ENCODE measurements at regions not wholly inside any gene's neighbourhood (a gene's known extent, or its start where the extent isn't known, plus 50 kb on each side); places are given as distances from the start of the nearest gene placed in this dataset.

GRCh38 chr1:189866606-189867005, 611.1 kb downstream of the BRINP3 start:
- TF ChIP-seq, protein P1, sequence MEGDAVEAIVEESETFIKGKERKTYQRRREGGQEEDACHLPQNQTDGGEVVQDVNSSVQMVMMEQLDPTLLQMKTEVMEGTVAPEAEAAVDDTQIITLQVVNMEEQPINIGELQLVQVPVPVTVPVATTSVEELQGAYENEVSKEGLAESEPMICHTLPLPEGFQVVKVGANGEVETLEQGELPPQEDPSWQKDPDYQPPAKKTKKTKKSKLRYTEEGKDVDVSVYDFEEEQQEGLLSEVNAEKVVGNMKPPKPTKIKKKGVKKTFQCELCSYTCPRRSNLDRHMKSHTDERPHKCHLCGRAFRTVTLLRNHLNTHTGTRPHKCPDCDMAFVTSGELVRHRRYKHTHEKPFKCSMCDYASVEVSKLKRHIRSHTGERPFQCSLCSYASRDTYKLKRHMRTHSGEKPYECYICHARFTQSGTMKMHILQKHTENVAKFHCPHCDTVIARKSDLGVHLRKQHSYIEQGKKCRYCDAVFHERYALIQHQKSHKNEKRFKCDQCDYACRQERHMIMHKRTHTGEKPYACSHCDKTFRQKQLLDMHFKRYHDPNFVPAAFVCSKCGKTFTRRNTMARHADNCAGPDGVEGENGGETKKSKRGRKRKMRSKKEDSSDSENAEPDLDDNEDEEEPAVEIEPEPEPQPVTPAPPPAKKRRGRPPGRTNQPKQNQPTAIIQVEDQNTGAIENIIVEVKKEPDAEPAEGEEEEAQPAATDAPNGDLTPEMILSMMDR (IDR thresholded peaks at IDR 0.05): no peak
- TF ChIP-seq POLR2AphosphoS5 (IDR thresholded peaks at IDR 0.05) (no peak), POLR2A (IDR thresholded peaks at IDR 0.05) (no peak), EP300 (IDR thresholded peaks at IDR 0.05) (no peak)

Data from sigmoid colon (tissue), 4 donors.